GM12864 (cell line): ENCODE measurements at regions not wholly inside any gene's neighbourhood (a gene's known extent, or its start where the extent isn't known, plus 50 kb on each side); places are given as distances from the start of the nearest gene placed in this dataset.

Source experiments
- DNase-seq: peaks from one replicate; pipeline ENCODE4 v3.0.0-alpha.2; 2011; ENCODE audit warnings: low read depth
- H3K4me3 ChIP-seq: 2 replicates; pipeline ENCODE4 v1.5.1; 2011; ENCODE audit warnings: mild to moderate bottlenecking, low read depth, low read length, control low read depth
- CTCF ChIP-seq: IDR thresholded peaks from 2 replicates; pipeline ENCODE4 v1.5.1; 2011; ENCODE audit warnings: low read depth, mild to moderate bottlenecking, moderate library complexity, low read length, control low read depth, inconsistent platforms; ENCODE audit errors: missing control alignments

- H3K4me3 ChIP-seq, result no peak overlapping the region
- no peak for DNase-seq
- no peak for TF ChIP-seq CTCF
Measured at GRCh38 chr4:180280076-180280475, 1963.1 kb upstream of the TENM3 start.

GRCh38 chr4:180280726-180281297, 1962.4 kb upstream of the TENM3 start:
- no peak overlapping the region for H3K4me3 ChIP-seq
- no peak for DNase-seq
- TF ChIP-seq CTCF, result no peak

- H3K4me3 ChIP-seq, result no peak overlapping the region
- no peak for DNase-seq
- TF ChIP-seq CTCF, result no peak
Measured at GRCh38 chr4:180281724-180282123, 1961.5 kb upstream of the TENM3 start.

- no peak overlapping the region for H3K4me3 ChIP-seq
- TF ChIP-seq CTCF, result no peak
- DNase-seq, result no peak
Measured at GRCh38 chr4:180284267-180284666, 1958.9 kb upstream of the TENM3 start.

GRCh38 chr4:180285796-180286195, 1957.4 kb upstream of the TENM3 start:
- no peak for DNase-seq
- no peak for TF ChIP-seq CTCF
- no peak overlapping the region for H3K4me3 ChIP-seq

- no peak overlapping the region for H3K4me3 ChIP-seq
- DNase-seq, result no peak
- TF ChIP-seq CTCF, result no peak
Measured at GRCh38 chr4:180292339-180292738, 1950.9 kb upstream of the TENM3 start.

GRCh38 chr4:180296036-180296599, 1947.1 kb upstream of the TENM3 start:
- no peak for TF ChIP-seq CTCF
- DNase-seq, result no peak
- no peak overlapping the region for H3K4me3 ChIP-seq
